GM23338 (cell line): ENCODE measurements at regions not wholly inside any gene's neighbourhood (a gene's known extent, or its start where the extent isn't known, plus 50 kb on each side); places are given as distances from the start of the nearest gene placed in this dataset.

Source experiments
- ATAC-seq: fragments of 200-7000 bp; cut with Tn5 transposase; 3 replicates; pipeline ENCODE4 v1.9.1; 2020
- DNase-seq: peaks from one replicate; pipeline ENCODE4 v3.0.0-alpha.2; 2015; ENCODE audit warnings: low spot score
- H2AFZ ChIP-seq: fragments of 200-600 bp; sonication (generic); 2 replicates; pipeline ENCODE4 v1.8.0; 2016; ENCODE audit warnings: antibody characterized with exemption, mild to moderate bottlenecking, moderate library complexity
- H3F3A ChIP-seq: fragments of 200-600 bp; sonication (generic); replicated peaks from 2 replicates; pipeline ENCODE4 v1.8.0; 2017; ENCODE audit warnings: antibody characterized with exemption, mixed run types, low read depth
- H3K27ac ChIP-seq: fragments of 200-600 bp; sonication (generic); 2 replicates; pipeline ENCODE4 v1.6.1; 2016; ENCODE audit warnings: low read depth
- H3K27me3 ChIP-seq: fragments of 200-600 bp; sonication (generic); 2 replicates; pipeline ENCODE4 v1.8.0; 2016; ENCODE audit warnings: mild to moderate bottlenecking, mixed run types, moderate library complexity; ENCODE audit not compliant: insufficient read depth
- H3K36me3 ChIP-seq: fragments of 200-600 bp; sonication (generic); 2 replicates; pipeline ENCODE4 v1.8.0; 2016; ENCODE audit warnings: mild to moderate bottlenecking; ENCODE audit not compliant: insufficient read depth
- H3K4me1 ChIP-seq: fragments of 200-600 bp; sonication (generic); 2 replicates; pipeline ENCODE4 v1.8.0; 2016; ENCODE audit warnings: mild to moderate bottlenecking, moderate library complexity; ENCODE audit not compliant: insufficient read depth
- H3K4me2 ChIP-seq: fragments of 200-600 bp; sonication (generic); 2 replicates; pipeline ENCODE4 v1.7.1; 2017; ENCODE audit warnings: mixed run types
- H3K4me3 ChIP-seq: fragments of 200-600 bp; sonication (generic); 2 replicates; pipeline ENCODE4 v1.6.1; 2016; ENCODE audit warnings: mixed run types
- H3K79me2 ChIP-seq: fragments of 200-600 bp; sonication (generic); replicated peaks from 2 replicates; pipeline ENCODE4 v1.8.0; 2017; ENCODE audit warnings: mild to moderate bottlenecking; ENCODE audit not compliant: insufficient read depth
- H3K9me2 ChIP-seq: fragments of 200-600 bp; sonication (generic); 2 replicates; pipeline ENCODE4 v1.8.0; 2017; ENCODE audit not compliant: insufficient read depth
- H4K20me1 ChIP-seq: fragments of 200-600 bp; sonication (generic); replicated peaks from 2 replicates; pipeline ENCODE4 v1.8.0; 2017; ENCODE audit warnings: mild to moderate bottlenecking; ENCODE audit not compliant: insufficient read depth
- H3K27ac Mint-ChIP-seq: 2 replicates; pipeline ENCODE4 v1.8.0; 2020; ENCODE audit warnings: inconsistent platforms, mild to moderate bottlenecking, moderate library complexity, mixed read lengths
- H3K27me3 Mint-ChIP-seq: 3 replicates; pipeline ENCODE4 v1.8.0; 2022; ENCODE audit warnings: low read depth, mild to moderate bottlenecking, moderate library complexity, mixed read lengths, inconsistent platforms; ENCODE audit not compliant: insufficient read depth, poor library complexity
- H3K36me3 Mint-ChIP-seq: 3 replicates; pipeline ENCODE4 v1.8.0; 2021; ENCODE audit warnings: low read depth, mild to moderate bottlenecking, inconsistent platforms, moderate library complexity, mixed read lengths
- H3K4me1 Mint-ChIP-seq: 3 replicates; pipeline ENCODE4 v1.8.0; 2020; ENCODE audit warnings: mild to moderate bottlenecking, inconsistent platforms, mixed read lengths
- H3K4me3 Mint-ChIP-seq: 3 replicates; pipeline ENCODE4 v1.8.0; 2021; ENCODE audit warnings: moderate library complexity, mild to moderate bottlenecking, inconsistent platforms, mixed read lengths
- H3K9me3 Mint-ChIP-seq: 3 replicates; pipeline ENCODE4 v1.8.0; 2020; ENCODE audit warnings: moderate library complexity, mild to moderate bottlenecking, inconsistent platforms, mixed read lengths
- CREB1 ChIP-seq: fragments of 250-450 bp; sonication (Bioruptor Pico); IDR thresholded peaks from 2 replicates; pipeline ENCODE4 v1.5.0; 2020; ENCODE audit warnings: low read depth, mild to moderate bottlenecking, moderate library complexity
- CTCF ChIP-seq, 2 experiments: fragments of 200-600 bp in 1 of 2; sonication (generic) in 1 of 2; conservative IDR thresholded peaks; 2 replicates each; pipeline versions ENCODE4 v1.5.1 to v1.6.1; 2016 to 2017; ENCODE audit warnings: antibody characterized with exemption in 2 of 2, low read depth in 2 of 2, mild to moderate bottlenecking in 2 of 2, moderate library complexity in 1 of 2
- EZH2 ChIP-seq: fragments of 200-600 bp; sonication (generic); IDR thresholded peaks from one replicate; pipeline ENCODE4 v1.8.0; 2017; ENCODE audit warnings: antibody characterized with exemption, mild to moderate bottlenecking, low read depth; ENCODE audit not compliant: unreplicated experiment
- EZH2phosphoT487 ChIP-seq: fragments of 200-600 bp; sonication (generic); IDR thresholded peaks from one replicate; pipeline ENCODE4 v1.8.1; 2018; ENCODE audit warnings: antibody characterized with exemption; ENCODE audit not compliant: unreplicated experiment
- JUNB ChIP-seq: IDR thresholded peaks from one replicate; pipeline ENCODE4 v1.6.1; 2016; ENCODE audit warnings: antibody characterized with exemption; ENCODE audit not compliant: unreplicated experiment
- POLR2AphosphoS5 ChIP-seq: IDR thresholded peaks from 2 replicates; pipeline ENCODE4 v1.6.1; 2016; ENCODE audit warnings: antibody characterized with exemption, low read depth
- STAT1 ChIP-seq: IDR thresholded peaks from one replicate; pipeline ENCODE4 v1.6.1; 2016; ENCODE audit warnings: antibody characterized with exemption; ENCODE audit not compliant: unreplicated experiment
- ZNF114 ChIP-seq: fragments of 250-450 bp; sonication (Bioruptor Pico); IDR thresholded peaks from 2 replicates; pipeline ENCODE4 v1.5.0; 2020; ENCODE audit warnings: mild to moderate bottlenecking, moderate library complexity
- ZNF331 ChIP-seq: fragments of 250-450 bp; sonication (Bioruptor Pico); IDR thresholded peaks from 2 replicates; pipeline ENCODE4 v1.5.0; 2020; ENCODE audit warnings: low read depth, mild to moderate bottlenecking, moderate library complexity
- TF ChIP-seq, protein P1 (sequence below): IDR thresholded peaks from 2 replicates; pipeline ENCODE4 v1.6.1; 2016; ENCODE audit warnings: antibody characterized with exemption
- TF ChIP-seq, protein P2 (sequence below): IDR thresholded peaks from one replicate; pipeline ENCODE4 v1.6.1; 2018; ENCODE audit warnings: antibody characterized with exemption; ENCODE audit not compliant: unreplicated experiment
- TF ChIP-seq, protein P3 (sequence below): fragments of 250-450 bp; sonication (Bioruptor Pico); IDR thresholded peaks from 2 replicates; pipeline ENCODE4 v1.5.0; 2020; ENCODE audit warnings: mild to moderate bottlenecking, moderate library complexity

- no peak for DNase-seq
- H3K4me2 ChIP-seq = no peak overlapping the region
- H3K4me3 Mint-ChIP-seq = no peak overlapping the region
- no peaks in the 10 kb centered on the region for H3F3A ChIP-seq
- H3K27me3 ChIP-seq = no peaks in the 10 kb centered on the region
- no peak overlapping the region for H3K27ac Mint-ChIP-seq
- H3K4me1 ChIP-seq = no peaks in the 10 kb centered on the region; the same call in 1 of the 2 replicates
- no peaks in the 10 kb centered on the region for H4K20me1 ChIP-seq
- H3K36me3 Mint-ChIP-seq = no peaks in the 10 kb centered on the region
- no peak for ATAC-seq
- peaks cover 2% of the 10 kb centered on the region for H3K27me3 Mint-ChIP-seq
- TF ChIP-seq, protein P1, sequence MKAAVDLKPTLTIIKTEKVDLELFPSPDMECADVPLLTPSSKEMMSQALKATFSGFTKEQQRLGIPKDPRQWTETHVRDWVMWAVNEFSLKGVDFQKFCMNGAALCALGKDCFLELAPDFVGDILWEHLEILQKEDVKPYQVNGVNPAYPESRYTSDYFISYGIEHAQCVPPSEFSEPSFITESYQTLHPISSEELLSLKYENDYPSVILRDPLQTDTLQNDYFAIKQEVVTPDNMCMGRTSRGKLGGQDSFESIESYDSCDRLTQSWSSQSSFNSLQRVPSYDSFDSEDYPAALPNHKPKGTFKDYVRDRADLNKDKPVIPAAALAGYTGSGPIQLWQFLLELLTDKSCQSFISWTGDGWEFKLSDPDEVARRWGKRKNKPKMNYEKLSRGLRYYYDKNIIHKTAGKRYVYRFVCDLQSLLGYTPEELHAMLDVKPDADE = no peak
- TF ChIP-seq ZNF331 (CRISPR knock-in tag) = no peak
- TF ChIP-seq ZNF114 (CRISPR knock-in tag) = no peak
- TF ChIP-seq CREB1 (CRISPR knock-in tag) = no peak
- no peak for TF ChIP-seq EZH2
- no peak for TF ChIP-seq POLR2AphosphoS5
- no peak for TF ChIP-seq CTCF (conservative IDR thresholded peaks at IDR 0.05; ENCODE audit: low read depth in 2 of 2)
- TF ChIP-seq JUNB = no peak
- TF ChIP-seq, protein P2, sequence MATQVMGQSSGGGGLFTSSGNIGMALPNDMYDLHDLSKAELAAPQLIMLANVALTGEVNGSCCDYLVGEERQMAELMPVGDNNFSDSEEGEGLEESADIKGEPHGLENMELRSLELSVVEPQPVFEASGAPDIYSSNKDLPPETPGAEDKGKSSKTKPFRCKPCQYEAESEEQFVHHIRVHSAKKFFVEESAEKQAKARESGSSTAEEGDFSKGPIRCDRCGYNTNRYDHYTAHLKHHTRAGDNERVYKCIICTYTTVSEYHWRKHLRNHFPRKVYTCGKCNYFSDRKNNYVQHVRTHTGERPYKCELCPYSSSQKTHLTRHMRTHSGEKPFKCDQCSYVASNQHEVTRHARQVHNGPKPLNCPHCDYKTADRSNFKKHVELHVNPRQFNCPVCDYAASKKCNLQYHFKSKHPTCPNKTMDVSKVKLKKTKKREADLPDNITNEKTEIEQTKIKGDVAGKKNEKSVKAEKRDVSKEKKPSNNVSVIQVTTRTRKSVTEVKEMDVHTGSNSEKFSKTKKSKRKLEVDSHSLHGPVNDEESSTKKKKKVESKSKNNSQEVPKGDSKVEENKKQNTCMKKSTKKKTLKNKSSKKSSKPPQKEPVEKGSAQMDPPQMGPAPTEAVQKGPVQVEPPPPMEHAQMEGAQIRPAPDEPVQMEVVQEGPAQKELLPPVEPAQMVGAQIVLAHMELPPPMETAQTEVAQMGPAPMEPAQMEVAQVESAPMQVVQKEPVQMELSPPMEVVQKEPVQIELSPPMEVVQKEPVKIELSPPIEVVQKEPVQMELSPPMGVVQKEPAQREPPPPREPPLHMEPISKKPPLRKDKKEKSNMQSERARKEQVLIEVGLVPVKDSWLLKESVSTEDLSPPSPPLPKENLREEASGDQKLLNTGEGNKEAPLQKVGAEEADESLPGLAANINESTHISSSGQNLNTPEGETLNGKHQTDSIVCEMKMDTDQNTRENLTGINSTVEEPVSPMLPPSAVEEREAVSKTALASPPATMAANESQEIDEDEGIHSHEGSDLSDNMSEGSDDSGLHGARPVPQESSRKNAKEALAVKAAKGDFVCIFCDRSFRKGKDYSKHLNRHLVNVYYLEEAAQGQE = no peak
- TF ChIP-seq EZH2phosphoT487 = no peak
- no peak for TF ChIP-seq STAT1
- TF ChIP-seq, protein P3, sequence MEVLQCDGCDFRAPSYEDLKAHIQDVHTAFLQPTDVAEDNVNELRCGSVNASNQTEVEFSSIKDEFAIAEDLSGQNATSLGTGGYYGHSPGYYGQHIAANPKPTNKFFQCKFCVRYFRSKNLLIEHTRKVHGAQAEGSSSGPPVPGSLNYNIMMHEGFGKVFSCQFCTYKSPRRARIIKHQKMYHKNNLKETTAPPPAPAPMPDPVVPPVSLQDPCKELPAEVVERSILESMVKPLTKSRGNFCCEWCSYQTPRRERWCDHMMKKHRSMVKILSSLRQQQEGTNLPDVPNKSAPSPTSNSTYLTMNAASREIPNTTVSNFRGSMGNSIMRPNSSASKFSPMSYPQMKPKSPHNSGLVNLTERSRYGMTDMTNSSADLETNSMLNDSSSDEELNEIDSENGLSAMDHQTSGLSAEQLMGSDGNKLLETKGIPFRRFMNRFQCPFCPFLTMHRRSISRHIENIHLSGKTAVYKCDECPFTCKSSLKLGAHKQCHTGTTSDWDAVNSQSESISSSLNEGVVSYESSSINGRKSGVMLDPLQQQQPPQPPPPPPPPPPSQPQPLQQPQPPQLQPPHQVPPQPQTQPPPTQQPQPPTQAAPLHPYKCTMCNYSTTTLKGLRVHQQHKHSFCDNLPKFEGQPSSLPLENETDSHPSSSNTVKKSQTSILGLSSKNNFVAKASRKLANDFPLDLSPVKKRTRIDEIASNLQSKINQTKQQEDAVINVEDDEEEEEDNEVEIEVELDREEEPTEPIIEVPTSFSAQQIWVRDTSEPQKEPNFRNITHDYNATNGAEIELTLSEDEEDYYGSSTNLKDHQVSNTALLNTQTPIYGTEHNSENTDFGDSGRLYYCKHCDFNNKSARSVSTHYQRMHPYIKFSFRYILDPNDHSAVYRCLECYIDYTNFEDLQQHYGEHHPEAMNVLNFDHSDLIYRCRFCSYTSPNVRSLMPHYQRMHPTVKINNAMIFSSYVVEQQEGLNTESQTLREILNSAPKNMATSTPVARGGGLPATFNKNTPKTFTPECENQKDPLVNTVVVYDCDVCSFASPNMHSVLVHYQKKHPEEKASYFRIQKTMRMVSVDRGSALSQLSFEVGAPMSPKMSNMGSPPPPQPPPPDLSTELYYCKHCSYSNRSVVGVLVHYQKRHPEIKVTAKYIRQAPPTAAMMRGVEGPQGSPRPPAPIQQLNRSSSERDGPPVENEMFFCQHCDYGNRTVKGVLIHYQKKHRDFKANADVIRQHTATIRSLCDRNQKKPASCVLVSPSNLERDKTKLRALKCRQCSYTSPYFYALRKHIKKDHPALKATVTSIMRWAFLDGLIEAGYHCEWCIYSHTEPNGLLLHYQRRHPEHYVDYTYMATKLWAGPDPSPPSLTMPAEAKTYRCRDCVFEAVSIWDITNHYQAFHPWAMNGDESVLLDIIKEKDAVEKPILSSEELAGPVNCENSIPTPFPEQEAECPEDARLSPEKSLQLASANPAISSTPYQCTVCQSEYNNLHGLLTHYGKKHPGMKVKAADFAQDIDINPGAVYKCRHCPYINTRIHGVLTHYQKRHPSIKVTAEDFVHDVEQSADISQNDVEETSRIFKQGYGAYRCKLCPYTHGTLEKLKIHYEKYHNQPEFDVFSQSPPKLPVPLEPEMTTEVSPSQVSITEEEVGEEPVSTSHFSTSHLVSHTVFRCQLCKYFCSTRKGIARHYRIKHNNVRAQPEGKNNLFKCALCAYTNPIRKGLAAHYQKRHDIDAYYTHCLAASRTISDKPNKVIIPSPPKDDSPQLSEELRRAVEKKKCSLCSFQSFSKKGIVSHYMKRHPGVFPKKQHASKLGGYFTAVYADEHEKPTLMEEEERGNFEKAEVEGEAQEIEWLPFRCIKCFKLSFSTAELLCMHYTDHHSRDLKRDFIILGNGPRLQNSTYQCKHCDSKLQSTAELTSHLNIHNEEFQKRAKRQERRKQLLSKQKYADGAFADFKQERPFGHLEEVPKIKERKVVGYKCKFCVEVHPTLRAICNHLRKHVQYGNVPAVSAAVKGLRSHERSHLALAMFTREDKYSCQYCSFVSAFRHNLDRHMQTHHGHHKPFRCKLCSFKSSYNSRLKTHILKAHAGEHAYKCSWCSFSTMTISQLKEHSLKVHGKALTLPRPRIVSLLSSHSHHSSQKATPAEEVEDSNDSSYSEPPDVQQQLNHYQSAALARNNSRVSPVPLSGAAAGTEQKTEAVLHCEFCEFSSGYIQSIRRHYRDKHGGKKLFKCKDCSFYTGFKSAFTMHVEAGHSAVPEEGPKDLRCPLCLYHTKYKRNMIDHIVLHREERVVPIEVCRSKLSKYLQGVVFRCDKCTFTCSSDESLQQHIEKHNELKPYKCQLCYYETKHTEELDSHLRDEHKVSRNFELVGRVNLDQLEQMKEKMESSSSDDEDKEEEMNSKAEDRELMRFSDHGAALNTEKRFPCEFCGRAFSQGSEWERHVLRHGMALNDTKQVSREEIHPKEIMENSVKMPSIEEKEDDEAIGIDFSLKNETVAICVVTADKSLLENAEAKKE (CRISPR knock-in tag) = no peak
- no peak overlapping the region for H2AFZ ChIP-seq
- no peaks in the 10 kb centered on the region for H3K9me2 ChIP-seq
- no peak overlapping the region for H3K4me3 ChIP-seq
- H3K36me3 ChIP-seq = no peaks in the 10 kb centered on the region
- H3K27ac ChIP-seq = no peak overlapping the region
- H3K4me1 Mint-ChIP-seq = no peaks in the 10 kb centered on the region
- no peaks in the 10 kb centered on the region for H3K9me3 Mint-ChIP-seq
- no peaks in the 10 kb centered on the region for H3K79me2 ChIP-seq
These were observed 265.2 kb downstream of the MAT2B start for GRCh38 chr5:163770625-163771024.
